GM20000 (cell line): ENCODE measurements at regions not wholly inside any gene's neighbourhood (a gene's known extent, or its start where the extent isn't known, plus 50 kb on each side); places are given as distances from the start of the nearest gene placed in this dataset.

Source experiments
- DNase-seq: peaks from one replicate; pipeline ENCODE4 v3.0.0; 2012; ENCODE audit warnings: low spot score
- CTCF ChIP-seq: IDR thresholded peaks from 2 replicates; pipeline ENCODE4 v1.5.1; 2012; ENCODE audit warnings: mild to moderate bottlenecking, control low read depth; ENCODE audit errors: extremely low read depth, missing control alignments

GRCh38 chr4:24228692-24229091 lies 338.8 kb upstream of the PPARGC1A start:
- DNase-seq, result no peak
- TF ChIP-seq CTCF, result no peak

DNA sequence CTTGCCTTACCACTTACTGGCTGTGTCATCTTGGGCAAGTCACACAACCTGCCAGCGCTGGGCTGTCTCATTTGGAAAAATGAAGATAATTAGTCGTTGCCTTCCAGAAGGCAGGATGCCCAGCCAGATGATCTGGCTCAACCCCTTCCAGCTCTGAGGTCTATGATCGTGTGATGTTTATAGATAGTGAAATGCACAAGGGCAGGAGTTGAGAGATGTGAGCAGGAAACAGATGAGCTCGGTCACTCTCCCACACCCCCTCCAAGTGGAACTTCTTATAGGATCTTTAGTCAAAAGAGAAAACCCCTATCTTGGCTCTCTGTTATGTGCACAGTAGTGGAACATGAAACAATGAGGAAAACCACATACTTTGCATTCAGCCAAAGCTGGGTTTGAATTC lies 336.8 kb upstream of the PPARGC1A start:
- TF ChIP-seq CTCF, result no peak
- no peak for DNase-seq

GRCh38 chr4:24226023-24226422 lies 336.2 kb upstream of the PPARGC1A start:
- TF ChIP-seq CTCF, result no peak
- no peak for DNase-seq

DNA sequence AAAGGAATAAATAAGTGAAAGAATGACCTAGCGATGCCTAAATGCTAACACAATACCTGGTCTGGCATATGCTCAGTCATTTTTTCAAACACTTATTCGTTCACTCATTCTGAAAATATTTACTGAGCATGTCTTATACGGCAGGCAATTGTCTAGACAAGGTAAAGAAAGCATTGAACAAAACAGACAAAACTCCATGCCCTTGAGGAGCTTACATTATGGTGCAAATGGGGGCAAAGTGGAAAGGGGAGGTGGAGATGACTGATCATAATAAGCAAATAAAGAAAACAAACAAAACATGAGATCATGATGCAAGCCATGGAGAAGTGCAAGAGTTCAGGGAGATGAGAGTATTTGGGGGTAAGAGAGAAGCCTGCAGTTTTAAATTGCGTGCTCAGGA lies 334.6 kb upstream of the PPARGC1A start:
- DNase-seq, result no peak
- no peak for TF ChIP-seq CTCF

DNA sequence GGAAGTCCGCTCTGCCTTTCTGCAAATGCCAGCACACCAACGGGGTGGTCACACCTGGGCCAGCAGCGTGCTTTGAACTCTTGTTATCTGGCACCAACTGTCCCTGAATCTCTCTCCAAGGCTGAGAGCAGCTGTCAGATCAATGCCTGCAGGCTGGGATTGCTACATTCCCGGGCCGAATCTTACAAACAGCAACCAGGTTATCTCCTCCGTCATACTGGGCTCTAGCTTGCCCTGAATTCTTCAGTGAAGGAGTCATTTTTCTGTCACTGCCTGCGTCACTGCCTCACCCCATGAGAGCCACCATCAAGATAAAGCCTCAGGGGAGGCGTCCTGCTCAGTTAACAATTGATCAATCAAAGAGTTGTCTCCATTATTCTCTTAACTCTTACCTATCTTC lies 329.4 kb upstream of the PPARGC1A start:
- DNase-seq, result no peak
- no peak for TF ChIP-seq CTCF

DNA sequence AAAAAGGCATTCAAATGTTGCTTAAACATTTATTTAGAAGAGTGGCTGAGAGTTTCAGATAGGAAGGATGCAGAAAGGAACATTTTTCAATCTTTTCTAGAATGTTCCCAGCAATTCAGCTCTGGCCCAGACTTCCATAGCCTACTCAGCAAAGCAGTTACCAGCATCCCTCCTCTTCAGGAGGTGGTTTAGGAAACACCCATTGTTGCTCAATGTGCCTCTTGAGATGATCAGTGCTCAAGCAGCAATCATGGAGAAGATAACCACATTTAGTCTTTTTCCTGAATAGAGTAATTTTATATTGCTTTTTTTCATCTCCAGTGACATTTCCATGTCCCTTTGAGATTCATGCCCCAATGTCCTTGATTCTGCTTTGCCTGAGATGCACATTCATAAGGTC lies 328.7 kb upstream of the PPARGC1A start:
- no peak for DNase-seq
- TF ChIP-seq CTCF, result no peak

DNA sequence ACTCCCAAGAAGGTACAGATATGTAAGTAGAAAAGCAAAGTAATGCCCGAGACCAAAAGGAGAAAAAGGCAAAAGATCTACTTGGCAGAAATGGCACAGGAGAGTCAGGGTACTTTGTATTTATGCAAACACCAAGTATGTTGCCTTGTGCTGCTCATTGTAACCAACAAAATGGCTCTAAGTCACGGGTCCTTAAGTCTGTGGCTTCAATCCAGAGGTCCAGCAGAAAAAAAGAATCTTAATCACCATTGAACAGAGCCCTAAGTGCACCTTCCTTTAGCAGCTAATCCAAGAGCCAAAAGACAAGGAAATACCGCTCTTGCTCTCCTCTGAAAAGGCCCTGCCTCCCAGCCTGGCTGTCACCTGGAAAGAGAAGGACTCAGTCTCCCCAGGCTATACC lies 324.9 kb upstream of the PPARGC1A start:
- DNase-seq, result no peak
- no peak for TF ChIP-seq CTCF
